ENCODE measurements at regions not wholly inside any gene's neighbourhood (a gene's known extent, or its start where the extent isn't known, plus 50 kb on each side); places are given as distances from the start of the nearest gene placed in this dataset.

GRCh38 chr4:32488690-32489089 is 1768.5 kb downstream of the PCDH7 start:
- FAIRE-seq (no peak), DNase-seq (ENCODE audit: insufficient read length) (no peak)
- no peak for TF ChIP-seq POLR2AphosphoS5 (IDR thresholded peaks at IDR 0.05; ENCODE audit: low read depth, low read length)
- no peak for TF ChIP-seq TAF1 (IDR thresholded peaks at IDR 0.05; ENCODE audit: borderline replicate concordance, low read depth, low read length)
- TF ChIP-seq POLR2A (IDR thresholded peaks at IDR 0.05; ENCODE audit: low read depth, low read length), result no peak

- no peak for FAIRE-seq
- no peak for TF ChIP-seq POLR2AphosphoS5 (IDR thresholded peaks at IDR 0.05; ENCODE audit: low read depth, low read length)
- TF ChIP-seq TAF1 (IDR thresholded peaks at IDR 0.05; ENCODE audit: borderline replicate concordance, low read depth, low read length), result no peak
- no peak for TF ChIP-seq POLR2A (IDR thresholded peaks at IDR 0.05; ENCODE audit: low read depth, low read length)
- no peak for DNase-seq (ENCODE audit: insufficient read length)
These were observed 1779.0 kb downstream of the PCDH7 start for GRCh38 chr4:32499171-32499570.

GRCh38 chr4:32503241-32503640 is 1783.1 kb downstream of the PCDH7 start:
- DNase-seq (ENCODE audit: insufficient read length) (no peak), FAIRE-seq (no peak)
- no peak for TF ChIP-seq POLR2A (IDR thresholded peaks at IDR 0.05; ENCODE audit: low read depth, low read length)
- no peak for TF ChIP-seq POLR2AphosphoS5 (IDR thresholded peaks at IDR 0.05; ENCODE audit: low read depth, low read length)
- no peak for TF ChIP-seq TAF1 (IDR thresholded peaks at IDR 0.05; ENCODE audit: borderline replicate concordance, low read depth, low read length)

GRCh38 chr4:32506067-32506466 is 1785.9 kb downstream of the PCDH7 start:
- FAIRE-seq, result no peak
- TF ChIP-seq TAF1 (IDR thresholded peaks at IDR 0.05; ENCODE audit: borderline replicate concordance, low read depth, low read length) (no peak), POLR2AphosphoS5 (IDR thresholded peaks at IDR 0.05; ENCODE audit: low read depth, low read length) (no peak), POLR2A (IDR thresholded peaks at IDR 0.05; ENCODE audit: low read depth, low read length) (no peak)
- DNase-seq (ENCODE audit: insufficient read length), result no peak

- DNase-seq (ENCODE audit: insufficient read length), result no peak
- FAIRE-seq, result no peak
- no peak for TF ChIP-seq POLR2AphosphoS5 (IDR thresholded peaks at IDR 0.05; ENCODE audit: low read depth, low read length)
- no peak for TF ChIP-seq POLR2A (IDR thresholded peaks at IDR 0.05; ENCODE audit: low read depth, low read length)
- TF ChIP-seq TAF1 (IDR thresholded peaks at IDR 0.05; ENCODE audit: borderline replicate concordance, low read depth, low read length), result no peak
These were observed 1798.9 kb downstream of the PCDH7 start for GRCh38 chr4:32519060-32519459.

- FAIRE-seq (no peak), DNase-seq (ENCODE audit: insufficient read length) (no peak)
- no peak for TF ChIP-seq POLR2AphosphoS5 (IDR thresholded peaks at IDR 0.05; ENCODE audit: low read depth, low read length)
- TF ChIP-seq TAF1 (IDR thresholded peaks at IDR 0.05; ENCODE audit: borderline replicate concordance, low read depth, low read length), result no peak
- no peak for TF ChIP-seq POLR2A (IDR thresholded peaks at IDR 0.05; ENCODE audit: low read depth, low read length)
These were observed 1805.3 kb downstream of the PCDH7 start for GRCh38 chr4:32525420-32525819.

- FAIRE-seq (no peak), DNase-seq (ENCODE audit: insufficient read length) (no peak)
- TF ChIP-seq POLR2AphosphoS5 (IDR thresholded peaks at IDR 0.05; ENCODE audit: low read depth, low read length) (no peak), POLR2A (IDR thresholded peaks at IDR 0.05; ENCODE audit: low read depth, low read length) (no peak), TAF1 (IDR thresholded peaks at IDR 0.05; ENCODE audit: borderline replicate concordance, low read depth, low read length) (no peak)
These were observed 1824.7 kb downstream of the PCDH7 start for GRCh38 chr4:32544846-32545245.

- DNase-seq (ENCODE audit: insufficient read length) (no peak), FAIRE-seq (no peak)
- no peak for TF ChIP-seq TAF1 (IDR thresholded peaks at IDR 0.05; ENCODE audit: borderline replicate concordance, low read depth, low read length)
- TF ChIP-seq POLR2AphosphoS5 (IDR thresholded peaks at IDR 0.05; ENCODE audit: low read depth, low read length), result no peak
- TF ChIP-seq POLR2A (IDR thresholded peaks at IDR 0.05; ENCODE audit: low read depth, low read length), result no peak
These were observed 1831.8 kb downstream of the PCDH7 start for GRCh38 chr4:32551943-32552342.

GRCh38 chr4:32560306-32560705 is 1840.1 kb downstream of the PCDH7 start:
- DNase-seq (ENCODE audit: insufficient read length) (no peak), FAIRE-seq (no peak)
- TF ChIP-seq TAF1 (IDR thresholded peaks at IDR 0.05; ENCODE audit: borderline replicate concordance, low read depth, low read length) (no peak), POLR2A (IDR thresholded peaks at IDR 0.05; ENCODE audit: low read depth, low read length) (no peak), POLR2AphosphoS5 (IDR thresholded peaks at IDR 0.05; ENCODE audit: low read depth, low read length) (no peak)

- FAIRE-seq, result no peak
- no peak for TF ChIP-seq POLR2A (IDR thresholded peaks at IDR 0.05; ENCODE audit: low read depth, low read length)
- TF ChIP-seq TAF1 (IDR thresholded peaks at IDR 0.05; ENCODE audit: borderline replicate concordance, low read depth, low read length), result no peak
- TF ChIP-seq POLR2AphosphoS5 (IDR thresholded peaks at IDR 0.05; ENCODE audit: low read depth, low read length), result no peak
- no peak for DNase-seq (ENCODE audit: insufficient read length)
These were observed 1841.8 kb downstream of the PCDH7 start for GRCh38 chr4:32562010-32562409.

- TF ChIP-seq TAF1 (IDR thresholded peaks at IDR 0.05; ENCODE audit: borderline replicate concordance, low read depth, low read length) (no peak), POLR2A (IDR thresholded peaks at IDR 0.05; ENCODE audit: low read depth, low read length) (no peak), POLR2AphosphoS5 (IDR thresholded peaks at IDR 0.05; ENCODE audit: low read depth, low read length) (no peak)
- FAIRE-seq (no peak), DNase-seq (ENCODE audit: insufficient read length) (no peak)
These were observed 1844.5 kb downstream of the PCDH7 start for GRCh38 chr4:32564626-32565025.

GRCh38 chr4:32569861-32570260 is 1849.7 kb downstream of the PCDH7 start:
- no peak for TF ChIP-seq POLR2AphosphoS5 (IDR thresholded peaks at IDR 0.05; ENCODE audit: low read depth, low read length)
- no peak for TF ChIP-seq TAF1 (IDR thresholded peaks at IDR 0.05; ENCODE audit: borderline replicate concordance, low read depth, low read length)
- no peak for TF ChIP-seq POLR2A (IDR thresholded peaks at IDR 0.05; ENCODE audit: low read depth, low read length)
- FAIRE-seq (no peak), DNase-seq (ENCODE audit: insufficient read length) (no peak)

- no peak for DNase-seq (ENCODE audit: insufficient read length)
- FAIRE-seq, result no peak
- TF ChIP-seq POLR2A (IDR thresholded peaks at IDR 0.05; ENCODE audit: low read depth, low read length), result no peak
- TF ChIP-seq TAF1 (IDR thresholded peaks at IDR 0.05; ENCODE audit: borderline replicate concordance, low read depth, low read length), result no peak
- no peak for TF ChIP-seq POLR2AphosphoS5 (IDR thresholded peaks at IDR 0.05; ENCODE audit: low read depth, low read length)
These were observed 1852.2 kb downstream of the PCDH7 start for GRCh38 chr4:32572366-32572765.
